NCI-H510A treated with DMSO at 0.1 percent for 48 hours (cell line): ENCODE measurements at regions not wholly inside any gene's neighbourhood (a gene's known extent, or its start where the extent isn't known, plus 50 kb on each side); places are given as distances from the start of the nearest gene placed in this dataset.
"Not testable (repeated sequence)": the region's sequence is repeated elsewhere in the genome, so short reads cannot be mapped to it uniquely, and the experiment has no call there.

ENCODE experiments used
- DNase-seq: peaks from one replicate; lab custom pipeline; 2025; lab: John Stamatoyannopoulos, UW

- DNase-seq = no peak
Measured at GRCh38 chr1:214983126-214983869, 99.2 kb upstream of the KCNK2 start.

DNA sequence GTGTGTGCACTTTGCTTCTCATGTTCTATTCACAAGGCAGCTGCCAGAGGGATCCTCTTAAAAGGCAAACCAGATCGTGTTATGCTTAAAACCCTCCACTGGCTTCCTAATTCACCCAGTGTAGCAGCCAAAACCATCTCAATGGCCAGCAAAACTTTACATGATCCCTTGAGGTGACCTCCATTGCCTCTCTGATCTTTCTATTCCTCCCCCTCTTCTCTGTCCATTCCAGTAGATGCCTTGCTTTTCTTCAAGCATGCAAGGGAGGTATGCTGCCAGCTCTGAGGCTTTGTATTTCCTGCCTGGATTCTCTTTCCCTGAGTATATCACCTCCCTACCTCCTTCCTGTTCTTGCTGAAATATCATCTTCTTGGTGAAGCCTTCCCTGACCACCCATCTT, 93.2 kb upstream of the KCNK2 start:
- DNase-seq = no peak

DNA sequence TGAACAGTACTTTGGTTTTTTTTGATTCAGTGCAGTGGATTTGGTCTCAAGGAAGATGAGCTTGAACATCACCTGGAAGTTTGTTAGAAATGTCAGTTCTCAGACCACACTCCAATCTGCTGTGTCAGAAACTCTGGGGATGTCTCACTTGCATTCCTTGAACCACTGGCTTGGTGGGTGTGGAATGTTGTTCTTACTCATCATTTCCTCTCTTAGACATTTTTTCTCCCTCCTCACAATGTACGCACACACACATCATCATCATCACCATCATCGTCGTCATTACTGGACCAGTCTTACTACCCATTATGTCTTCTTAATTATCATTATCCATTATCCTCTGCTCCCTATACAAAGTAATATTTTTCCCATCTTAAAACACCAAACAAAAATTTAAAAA, 91.9 kb upstream of the KCNK2 start:
- DNase-seq = no peak

DNA sequence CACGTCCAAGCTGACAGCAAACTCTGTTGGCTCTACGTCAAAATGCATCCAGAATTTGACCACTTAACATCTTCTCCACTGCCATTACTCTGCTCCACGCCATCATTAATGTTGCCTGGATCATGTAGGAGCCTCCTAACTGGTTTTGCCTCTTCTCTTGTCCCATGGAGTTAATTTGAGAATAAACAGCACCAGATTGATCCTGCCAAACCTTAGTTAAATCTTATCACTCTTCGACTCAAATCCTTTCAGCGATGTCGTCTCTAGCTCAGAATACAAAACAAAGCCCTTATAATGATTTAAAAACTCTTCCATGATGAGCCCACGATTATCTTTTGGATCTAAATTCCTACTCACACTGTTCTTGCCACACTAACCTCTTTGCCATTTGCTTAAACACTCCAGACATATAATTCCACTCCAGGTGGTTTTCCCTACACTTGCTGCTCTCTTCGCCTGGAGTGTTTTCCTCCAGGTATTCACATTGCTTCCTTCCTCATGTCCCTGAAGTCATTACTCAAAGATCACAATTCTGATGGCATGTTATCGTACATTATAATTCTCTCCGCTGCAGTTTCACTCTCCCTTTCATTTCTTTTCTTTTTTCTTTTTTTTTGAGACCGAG, 90.7 kb upstream of the KCNK2 start:
- no peak for DNase-seq

GRCh38 chr1:214993419-214993818, 89.1 kb upstream of the KCNK2 start:
- no peak for DNase-seq

GRCh38 chr1:214997685-214998084, 84.9 kb upstream of the KCNK2 start:
- no peak for DNase-seq

DNA sequence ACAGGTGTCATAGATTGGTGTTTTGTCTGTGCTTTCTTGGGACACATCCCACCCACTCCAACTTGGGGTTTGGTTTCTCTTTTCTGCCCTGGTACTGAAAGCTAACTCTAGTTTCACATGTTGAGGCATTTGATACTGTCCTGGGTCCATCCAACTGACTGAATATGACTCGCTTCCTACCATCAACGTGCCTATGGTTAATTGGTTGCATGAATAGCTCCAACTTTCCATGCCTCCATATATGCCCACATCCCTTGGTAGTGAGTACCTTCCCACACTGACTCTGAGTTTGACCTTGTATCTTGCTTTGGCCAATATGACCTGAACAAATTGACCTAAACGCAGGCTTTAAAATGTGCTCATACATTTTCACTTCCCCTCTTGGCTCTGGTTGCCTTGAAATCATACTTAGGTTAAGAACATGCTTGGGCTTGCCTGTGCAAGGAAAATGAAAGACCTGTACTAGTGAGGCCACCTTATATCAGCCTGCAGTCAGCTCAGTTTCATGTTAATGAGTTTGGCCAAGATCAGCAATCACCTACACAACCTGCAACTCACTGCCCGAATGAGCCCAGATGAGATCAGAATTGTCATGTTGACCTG, 81.0 kb upstream of the KCNK2 start:
- DNase-seq = no peak

DNA sequence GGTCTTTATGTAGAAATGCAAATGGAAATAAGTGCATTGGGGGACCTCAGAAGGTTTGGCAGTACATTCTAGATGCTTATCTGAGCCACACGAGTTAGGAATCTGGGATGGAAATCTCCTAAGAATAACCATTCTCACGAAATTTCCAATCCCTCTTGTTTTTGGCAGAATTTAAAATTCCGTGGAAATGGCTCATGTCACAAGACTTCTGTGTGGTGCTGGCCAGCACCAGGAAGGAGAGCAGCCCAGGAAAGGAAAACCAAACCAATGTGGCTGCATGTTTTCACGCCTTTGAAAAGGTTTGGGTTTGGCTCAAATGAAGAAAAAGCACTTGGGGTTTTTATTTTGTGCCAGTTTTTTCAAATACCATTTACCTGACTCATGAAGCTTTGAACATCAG, 80.1 kb upstream of the KCNK2 start:
- no peak for DNase-seq

GRCh38 chr1:215003686-215004085, 78.9 kb upstream of the KCNK2 start:
- no peak for DNase-seq

DNA sequence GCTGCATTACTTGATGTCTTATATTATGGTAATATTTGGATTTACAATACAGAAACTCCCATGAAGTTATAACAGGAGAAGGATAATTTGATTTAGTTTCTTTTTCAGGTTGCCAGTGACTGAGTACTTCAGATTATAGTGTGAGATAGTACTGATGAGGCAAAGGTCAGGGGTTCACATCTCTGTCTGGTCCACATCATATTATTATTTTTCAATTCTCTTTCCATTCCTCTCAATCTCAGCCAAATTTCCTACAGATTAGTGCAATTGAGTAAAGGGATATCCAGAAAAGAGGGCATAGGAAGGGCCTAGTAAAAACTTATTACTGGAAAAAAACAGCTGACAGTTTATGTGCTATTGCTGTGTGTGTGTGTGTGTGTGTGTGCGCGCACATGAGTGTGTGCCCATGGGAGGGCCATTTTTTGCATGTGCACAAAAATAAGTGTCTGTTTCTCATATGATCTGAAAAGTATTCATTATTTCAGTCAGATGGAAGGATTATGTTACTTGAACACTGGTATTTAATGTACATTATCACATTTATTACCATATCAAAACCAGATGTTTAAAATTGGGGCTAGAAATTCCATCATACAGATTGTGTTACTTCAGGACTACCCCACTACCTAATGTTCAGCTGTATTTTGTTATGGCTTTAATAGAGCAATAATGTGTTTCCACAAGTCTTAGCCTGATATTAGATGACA, 78.3 kb upstream of the KCNK2 start:
- DNase-seq = no peak

DNA sequence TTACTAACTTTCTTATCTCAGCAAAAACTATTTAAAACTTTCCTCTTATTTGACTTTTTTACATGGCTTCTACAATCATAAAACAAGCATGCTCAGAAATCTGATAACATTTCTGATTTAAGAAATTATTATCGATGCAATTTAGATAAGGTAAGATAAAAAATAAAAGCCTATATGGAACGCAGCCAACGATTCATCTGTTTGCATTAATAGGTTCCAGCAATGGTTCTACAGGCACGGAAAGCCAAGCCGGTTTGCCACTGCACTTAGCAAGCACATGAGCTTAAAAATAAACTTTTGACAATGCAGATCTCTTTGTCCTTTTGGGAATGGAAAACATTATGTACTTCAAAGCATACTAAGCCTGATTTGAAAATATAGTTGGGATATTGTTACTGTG, 77.5 kb upstream of the KCNK2 start:
- no peak for DNase-seq

GRCh38 chr1:215005656-215006345, 76.7 kb upstream of the KCNK2 start:
- DNase-seq = no peak

- DNase-seq = no peak
Measured at GRCh38 chr1:215007880-215008279, 74.7 kb upstream of the KCNK2 start.

GRCh38 chr1:215018555-215018954, 64.0 kb upstream of the KCNK2 start:
- no peak for DNase-seq

- no peak for DNase-seq
Measured at GRCh38 chr1:215022204-215022603, 60.3 kb upstream of the KCNK2 start.

- DNase-seq = no peak
Measured at GRCh38 chr1:215022741-215023141, 59.8 kb upstream of the KCNK2 start.

DNA sequence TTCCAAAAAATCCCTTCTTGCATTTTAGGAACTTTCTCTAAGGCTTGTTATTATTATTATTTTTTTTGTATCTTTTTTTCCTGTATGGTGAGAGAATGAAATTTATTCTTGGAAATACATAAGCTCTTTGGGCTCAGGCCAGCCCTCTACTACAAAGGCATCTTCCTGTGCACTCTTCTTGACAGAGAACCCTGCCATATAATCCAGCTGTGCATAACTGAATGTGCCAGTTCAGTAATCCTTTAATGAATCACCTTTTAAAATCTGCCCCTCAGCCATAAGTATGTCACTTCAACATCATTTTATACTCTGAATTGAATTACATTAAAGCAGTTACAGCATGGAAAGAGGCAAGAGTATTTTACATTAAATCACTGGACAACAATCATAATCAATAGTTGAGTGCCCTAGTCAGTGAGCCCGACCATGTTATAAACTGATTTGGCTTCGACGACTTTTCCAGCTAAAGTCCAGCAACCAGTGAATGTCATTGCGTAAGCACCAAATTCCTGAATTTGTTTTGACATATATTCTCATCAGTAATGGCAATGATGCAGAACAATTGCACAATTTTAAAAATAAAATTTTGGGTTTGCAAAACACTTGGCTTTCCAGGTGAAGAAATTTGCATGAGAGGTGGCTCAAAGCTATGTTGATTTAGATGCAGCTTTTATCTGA, 59.2 kb upstream of the KCNK2 start:
- no peak for DNase-seq

GRCh38 chr1:215028954-215029353, 53.6 kb upstream of the KCNK2 start:
- no peak for DNase-seq

DNA sequence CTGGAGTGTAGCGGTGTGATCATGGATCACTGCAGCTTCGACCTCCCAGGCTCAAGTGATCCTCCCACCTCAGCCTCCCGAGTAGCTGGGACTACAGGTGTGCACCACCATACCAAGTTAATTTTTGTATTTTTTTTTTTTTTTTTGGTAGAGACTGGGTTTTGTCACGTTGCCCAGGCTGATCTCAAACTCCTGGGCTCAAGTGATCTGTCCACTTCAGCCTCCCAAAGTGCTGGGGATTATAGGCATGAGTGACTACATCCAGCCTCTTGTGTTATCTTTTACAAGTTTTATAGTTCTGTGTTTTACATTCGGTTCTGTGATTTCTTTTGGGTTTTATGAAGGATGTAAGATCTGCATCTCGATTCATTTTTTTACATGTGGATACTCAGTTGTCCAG, 52.0 kb upstream of the KCNK2 start:
- DNase-seq = not testable (repeated sequence)

- no peak for DNase-seq
Measured at GRCh38 chr1:215031392-215031791, 51.1 kb upstream of the KCNK2 start.
